ENCODE measurements at regions not wholly inside any gene's neighbourhood (a gene's known extent, or its start where the extent isn't known, plus 50 kb on each side); places are given as distances from the start of the nearest gene placed in this dataset.
"Not testable (repeated sequence)": the region's sequence is repeated elsewhere in the genome, so short reads cannot be mapped to it uniquely, and the experiment has no call there.

DNA sequence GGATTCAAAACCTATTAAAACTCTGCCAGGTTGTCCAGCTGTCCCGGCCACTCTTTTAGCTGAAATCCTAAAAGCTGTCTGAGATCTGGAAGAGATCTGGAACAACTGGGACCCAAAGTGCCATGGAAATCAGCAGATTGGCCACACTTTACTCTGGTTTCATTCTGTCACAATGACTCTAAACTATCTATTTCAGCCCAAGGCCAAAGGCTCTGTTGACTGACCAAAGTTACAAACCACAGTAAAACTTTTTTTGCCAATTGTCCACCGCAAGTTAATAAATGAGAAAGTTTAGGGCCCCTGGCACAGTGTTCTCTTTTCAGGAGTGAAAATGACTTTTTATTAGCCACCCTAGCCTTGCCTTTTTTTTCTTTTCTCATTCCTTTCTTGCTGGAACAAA, 113.4 kb upstream of the CPM start:
- no peaks in the 10 kb centered on the region for H3K27me3 ChIP-seq
- no peak for DNase-seq
- 61 to 66% (median 63%) methylated on average over 2 of the region's 2 CpGs for WGBS, 3 donors
- no peak overlapping the region for H3K27ac ChIP-seq
- H3K4me3 ChIP-seq, result no peak overlapping the region
- no peaks in the 10 kb centered on the region for H3K36me3 ChIP-seq
- H3K4me1 ChIP-seq (ENCODE audit: insufficient read depth), result no peaks in the 10 kb centered on the region
- no peak for TF ChIP-seq EP300 (IDR thresholded peaks at IDR 0.05)
- TF ChIP-seq, protein P1, sequence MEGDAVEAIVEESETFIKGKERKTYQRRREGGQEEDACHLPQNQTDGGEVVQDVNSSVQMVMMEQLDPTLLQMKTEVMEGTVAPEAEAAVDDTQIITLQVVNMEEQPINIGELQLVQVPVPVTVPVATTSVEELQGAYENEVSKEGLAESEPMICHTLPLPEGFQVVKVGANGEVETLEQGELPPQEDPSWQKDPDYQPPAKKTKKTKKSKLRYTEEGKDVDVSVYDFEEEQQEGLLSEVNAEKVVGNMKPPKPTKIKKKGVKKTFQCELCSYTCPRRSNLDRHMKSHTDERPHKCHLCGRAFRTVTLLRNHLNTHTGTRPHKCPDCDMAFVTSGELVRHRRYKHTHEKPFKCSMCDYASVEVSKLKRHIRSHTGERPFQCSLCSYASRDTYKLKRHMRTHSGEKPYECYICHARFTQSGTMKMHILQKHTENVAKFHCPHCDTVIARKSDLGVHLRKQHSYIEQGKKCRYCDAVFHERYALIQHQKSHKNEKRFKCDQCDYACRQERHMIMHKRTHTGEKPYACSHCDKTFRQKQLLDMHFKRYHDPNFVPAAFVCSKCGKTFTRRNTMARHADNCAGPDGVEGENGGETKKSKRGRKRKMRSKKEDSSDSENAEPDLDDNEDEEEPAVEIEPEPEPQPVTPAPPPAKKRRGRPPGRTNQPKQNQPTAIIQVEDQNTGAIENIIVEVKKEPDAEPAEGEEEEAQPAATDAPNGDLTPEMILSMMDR (IDR thresholded peaks at IDR 0.05), result no peak
- TF ChIP-seq POLR2A (IDR thresholded peaks at IDR 0.05), result no peak
- H3K9me3 ChIP-seq, result no peaks in the 10 kb centered on the region
- intact Hi-C loops (cut with DNase I), result no loop called here

GRCh38 chr12:69046920-69047319, 113.9 kb upstream of the CPM start:
- DNase-seq, result no peak
- no peak overlapping the region for H3K27ac ChIP-seq
- H3K9me3 ChIP-seq, result no peaks in the 10 kb centered on the region
- WGBS, 3 donors, result 88 to 92% (median 91%) methylated on average over 3 of the region's 3 CpGs
- no peak overlapping the region for H3K4me3 ChIP-seq
- intact Hi-C loops (cut with DNase I), result no loop called here
- no peaks in the 10 kb centered on the region for H3K27me3 ChIP-seq
- H3K4me1 ChIP-seq (ENCODE audit: insufficient read depth), result no peaks in the 10 kb centered on the region
- H3K36me3 ChIP-seq, result no peaks in the 10 kb centered on the region
- TF ChIP-seq POLR2A (IDR thresholded peaks at IDR 0.05), result no peak
- TF ChIP-seq, protein P1 (IDR thresholded peaks at IDR 0.05), result no peak
- no peak for TF ChIP-seq EP300 (IDR thresholded peaks at IDR 0.05)

DNA sequence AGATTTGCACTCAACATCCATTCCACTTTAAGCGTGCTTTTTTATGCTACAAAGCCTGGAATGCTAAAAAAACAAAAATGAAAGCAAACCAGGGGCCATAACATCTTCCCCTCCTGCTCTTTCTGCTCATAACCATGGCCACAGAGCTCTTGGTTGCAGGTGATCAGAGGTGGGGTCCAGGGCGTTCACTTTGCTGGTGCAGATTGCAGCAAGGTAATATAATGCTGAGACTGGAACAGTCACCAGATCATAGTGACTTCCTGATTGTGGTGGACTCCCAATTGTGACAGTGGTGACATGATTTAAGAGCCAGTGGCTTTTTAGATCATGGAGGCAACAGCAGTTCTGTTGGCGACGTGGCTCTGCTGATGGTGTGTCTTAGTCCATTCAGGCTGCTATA, 115.0 kb upstream of the CPM start:
- WGBS, 3 donors, result 94 to 98% (median 96%) methylated on average over 4 of the region's 4 CpGs
- Histone ChIP-seq H3K27me3 (no peaks in the 10 kb centered on the region), H3K9me3 (no peaks in the 10 kb centered on the region), H3K36me3 (no peaks in the 10 kb centered on the region), H3K4me1 (ENCODE audit: insufficient read depth) (peaks cover 1% of the 10 kb centered on the region), H3K4me3 (no peak overlapping the region), H3K27ac (no peak overlapping the region)
- intact Hi-C loops (cut with DNase I), result no loop called here
- TF ChIP-seq EP300 (IDR thresholded peaks at IDR 0.05), result no peak
- TF ChIP-seq, protein P1 (IDR thresholded peaks at IDR 0.05), result no peak
- no peak for TF ChIP-seq POLR2A (IDR thresholded peaks at IDR 0.05)
- DNase-seq, result no peak

GRCh38 chr12:69049855-69050254, 116.9 kb upstream of the CPM start:
- intact Hi-C loops (cut with DNase I); H3K4me1 ChIP-seq (ENCODE audit: insufficient read depth); H3K27ac ChIP-seq; H3K9me3 ChIP-seq; H3K27me3 ChIP-seq; H3K36me3 ChIP-seq; DNase-seq; H3K4me3 ChIP-seq: not testable (repeated sequence)
- WGBS, 3 donors, result 93 to 98% (median 94%) methylated on average over 2 of the region's 2 CpGs

- H3K27ac ChIP-seq, result peak overlapping the region; percentile 11 to 71
- TF ChIP-seq, protein P1 (IDR thresholded peaks at IDR 0.05), result peak in 1 of 3 donors; percentile 18
- TF ChIP-seq EP300 (IDR thresholded peaks at IDR 0.05), result no peak
- no peaks in the 10 kb centered on the region for H3K9me3 ChIP-seq
- H3K36me3 ChIP-seq, result no peaks in the 10 kb centered on the region
- H3K4me3 ChIP-seq, result no peak overlapping the region
- H3K4me1 ChIP-seq (ENCODE audit: insufficient read depth), result peaks cover 3% of the 10 kb centered on the region
- 10 to 16% (median 11%) methylated on average over 8 of the region's 8 CpGs for whole genome bisulfite sequencing, 3 donors
- intact Hi-C loops (cut with DNase I), result no loop called here
- no peak for DNase-seq
- no peaks in the 10 kb centered on the region for H3K27me3 ChIP-seq
Observed at GRCh38 chr12:69052613-69053408, 119.8 kb upstream of the CPM start.

Measured in ovary (tissue), 7 donors.